Left renal pelvis (tissue), 4 donors: ENCODE measurements at regions not wholly inside any gene's neighbourhood (a gene's known extent, or its start where the extent isn't known, plus 50 kb on each side); places are given as distances from the start of the nearest gene placed in this dataset.

Source experiments
- DNase-seq, 4 donors: peaks; one replicate each; pipeline ENCODE4 v3.0.0-alpha.2; 2013; ENCODE audit warnings: low read depth in 4 of 4, low spot score in 3 of 4

- DNase-seq: no peak
These were observed 668.3 kb downstream of the GATA3 start for GRCh38 chr10:8722835-8723234.

GRCh38 chr10:8725343-8725742 lies 670.9 kb downstream of the GATA3 start:
- no peak for DNase-seq

- no peak for DNase-seq
These were observed 671.7 kb downstream of the GATA3 start for GRCh38 chr10:8726084-8726778.

GRCh38 chr10:8726779-8727084 lies 672.2 kb downstream of the GATA3 start:
- no peak for DNase-seq

- no peak for DNase-seq
These were observed 676.9 kb downstream of the GATA3 start for GRCh38 chr10:8731121-8732095.

- DNase-seq: no peak
These were observed 684.5 kb downstream of the GATA3 start for GRCh38 chr10:8738987-8739386.

GRCh38 chr10:8752146-8752843 lies 697.8 kb downstream of the GATA3 start:
- no peak for DNase-seq

- no peak for DNase-seq
These were observed 703.5 kb downstream of the GATA3 start for GRCh38 chr10:8758029-8758428.

- no peak for DNase-seq
These were observed 712.4 kb downstream of the GATA3 start for GRCh38 chr10:8766899-8767298.

- no peak for DNase-seq
These were observed 713.1 kb downstream of the GATA3 start for GRCh38 chr10:8767591-8767990.

- no peak for DNase-seq
These were observed 713.9 kb downstream of the GATA3 start for GRCh38 chr10:8768341-8768740.

- DNase-seq: no peak
These were observed 714.4 kb downstream of the GATA3 start for GRCh38 chr10:8768852-8769251.

GRCh38 chr10:8776926-8777622 lies 722.6 kb downstream of the GATA3 start:
- no peak for DNase-seq

GRCh38 chr10:8778713-8779112 lies 724.2 kb downstream of the GATA3 start:
- no peak for DNase-seq

- DNase-seq: no peak
These were observed 733.2 kb downstream of the GATA3 start for GRCh38 chr10:8787649-8788048.

- DNase-seq: no peak
These were observed 735.9 kb downstream of the GATA3 start for GRCh38 chr10:8790390-8790789.

- no peak for DNase-seq
These were observed 740.4 kb downstream of the GATA3 start for GRCh38 chr10:8794860-8795259.

- no peak for DNase-seq
These were observed 745.9 kb downstream of the GATA3 start for GRCh38 chr10:8800426-8800825.

- no peak for DNase-seq
These were observed 749.5 kb downstream of the GATA3 start for GRCh38 chr10:8803992-8804391.

GRCh38 chr10:8810677-8811076 lies 756.2 kb downstream of the GATA3 start:
- DNase-seq: no peak

GRCh38 chr10:8811201-8811600 lies 756.7 kb downstream of the GATA3 start:
- no peak for DNase-seq
